ENCODE measurements at regions not wholly inside any gene's neighbourhood (a gene's known extent, or its start where the extent isn't known, plus 50 kb on each side); places are given as distances from the start of the nearest gene placed in this dataset.

DNA sequence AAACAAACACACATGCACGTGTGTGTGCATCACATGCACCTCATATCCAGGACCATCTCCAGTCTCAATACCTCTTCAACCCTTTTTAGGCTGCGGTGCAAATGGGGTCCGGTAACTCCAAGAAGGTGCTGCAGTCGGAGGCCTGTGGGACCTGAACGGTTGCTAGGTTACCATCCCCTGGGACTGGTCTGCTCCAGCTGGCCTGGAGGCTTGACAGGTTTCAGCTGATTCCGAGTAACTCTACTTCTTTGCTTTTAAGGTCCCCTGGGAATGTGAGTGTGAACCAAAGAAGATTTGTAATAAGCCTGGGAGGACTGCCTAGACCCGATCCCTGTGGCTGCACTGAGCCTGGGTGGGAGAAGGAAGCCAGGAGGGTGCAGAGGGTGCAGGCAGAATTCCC lies 117.5 kb downstream of the CCNA1 start:
- no peak for DNase-seq (ENCODE audit: low read depth, low spot score)
- H3K4me3 ChIP-seq (ENCODE audit: low read length) = no peak overlapping the region

- H3K4me3 ChIP-seq (ENCODE audit: low read length) = no peak overlapping the region
- no peak for DNase-seq (ENCODE audit: low read depth, low spot score)
Measured at GRCh38 chr13:36550177-36550576, 117.9 kb downstream of the CCNA1 start.

GRCh38 chr13:36551445-36551844 lies 119.2 kb downstream of the CCNA1 start:
- H3K4me3 ChIP-seq (ENCODE audit: low read length) = no peak overlapping the region
- no peak for DNase-seq (ENCODE audit: low read depth, low spot score)

DNA sequence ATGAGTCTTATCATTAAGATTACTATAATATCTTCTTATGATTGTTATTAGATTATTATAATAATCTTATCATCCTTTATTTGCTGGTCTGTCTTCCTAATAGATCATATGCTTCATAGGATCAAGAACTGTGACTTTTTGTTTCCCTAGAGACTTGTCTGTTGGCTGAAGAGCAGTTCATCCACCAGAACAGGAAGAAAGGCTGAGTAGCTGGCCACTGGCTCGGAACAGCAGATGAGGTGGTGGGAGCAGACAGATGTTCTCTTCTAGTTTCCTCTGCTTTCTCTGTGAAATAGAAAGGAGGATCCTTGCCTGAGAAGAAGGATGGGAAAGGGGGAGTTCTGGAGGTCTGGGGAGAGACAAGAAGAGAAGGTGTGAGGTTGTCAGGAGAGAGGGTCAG lies 120.0 kb downstream of the CCNA1 start:
- H3K4me3 ChIP-seq (ENCODE audit: low read length) = no peak overlapping the region
- DNase-seq (ENCODE audit: low read depth, low spot score) = no peak

GRCh38 chr13:36553491-36553890 lies 120.3 kb upstream of the SERTM1 start:
- no peak for DNase-seq (ENCODE audit: low read depth, low spot score)
- H3K4me3 ChIP-seq (ENCODE audit: low read length) = no peak overlapping the region

DNA sequence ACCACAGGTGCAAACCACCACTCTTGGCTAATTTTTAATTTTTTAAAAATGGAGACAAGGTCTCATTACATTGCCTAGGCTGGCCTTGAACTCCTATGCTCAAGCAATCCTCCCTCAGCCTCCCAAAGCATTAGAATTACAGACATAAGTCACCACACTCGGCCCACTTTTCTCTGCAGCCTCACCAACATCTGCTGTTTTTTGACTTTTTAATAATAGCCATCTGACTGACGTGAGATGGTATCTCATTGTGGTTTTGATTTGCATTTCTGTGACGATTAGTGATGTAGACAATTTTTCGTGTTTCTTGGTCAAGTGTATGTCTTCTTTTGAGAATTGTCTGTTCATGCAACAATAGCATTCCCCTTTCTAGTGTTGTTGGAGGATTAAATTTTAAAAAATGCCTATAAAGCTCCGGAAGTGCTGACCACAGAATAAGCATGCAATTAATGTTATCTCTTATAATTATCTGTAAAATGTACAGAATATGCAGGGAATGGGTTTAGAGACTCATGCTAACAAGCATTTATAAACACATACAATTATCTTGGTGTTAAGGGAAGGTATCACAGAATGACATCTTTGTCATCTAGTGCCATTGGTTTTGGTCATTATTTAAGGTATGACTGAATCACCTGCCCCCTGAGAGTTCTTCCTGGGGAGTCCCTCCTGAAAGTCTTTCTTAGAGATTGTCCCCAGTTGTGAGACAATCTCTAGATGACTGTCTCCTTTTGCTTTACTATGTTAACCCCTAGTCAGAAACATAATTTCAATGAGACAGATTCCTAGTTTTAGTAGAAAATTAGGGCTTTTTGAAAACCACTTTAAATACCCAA lies 118.5 kb upstream of the SERTM1 start:
- no peak overlapping the region for H3K4me3 ChIP-seq (ENCODE audit: low read length)
- no peak for DNase-seq (ENCODE audit: low read depth, low spot score)

GRCh38 chr13:36559375-36559774 lies 114.4 kb upstream of the SERTM1 start:
- DNase-seq (ENCODE audit: low read depth, low spot score) = no peak
- no peak overlapping the region for H3K4me3 ChIP-seq (ENCODE audit: low read length)

DNA sequence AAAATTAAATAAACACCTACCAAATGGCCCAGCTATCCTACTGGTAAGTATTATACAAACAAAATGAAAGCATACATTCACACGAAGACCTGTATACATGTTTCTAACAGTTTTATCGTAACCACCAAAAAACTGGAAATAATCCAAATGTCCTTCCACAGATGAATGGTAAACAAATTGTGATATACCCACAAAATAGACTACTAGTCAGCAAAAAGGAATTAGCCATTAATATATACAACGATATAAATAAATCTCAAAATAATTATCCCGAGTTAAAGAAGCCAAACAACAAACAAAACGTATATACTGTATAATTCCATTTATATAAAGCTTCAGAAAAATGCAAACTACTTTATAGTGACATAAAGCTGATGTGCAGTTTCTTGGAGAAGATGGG lies 106.3 kb upstream of the SERTM1 start:
- no peak for DNase-seq (ENCODE audit: low read depth, low spot score)
- H3K4me3 ChIP-seq (ENCODE audit: low read length) = no peak overlapping the region

DNA sequence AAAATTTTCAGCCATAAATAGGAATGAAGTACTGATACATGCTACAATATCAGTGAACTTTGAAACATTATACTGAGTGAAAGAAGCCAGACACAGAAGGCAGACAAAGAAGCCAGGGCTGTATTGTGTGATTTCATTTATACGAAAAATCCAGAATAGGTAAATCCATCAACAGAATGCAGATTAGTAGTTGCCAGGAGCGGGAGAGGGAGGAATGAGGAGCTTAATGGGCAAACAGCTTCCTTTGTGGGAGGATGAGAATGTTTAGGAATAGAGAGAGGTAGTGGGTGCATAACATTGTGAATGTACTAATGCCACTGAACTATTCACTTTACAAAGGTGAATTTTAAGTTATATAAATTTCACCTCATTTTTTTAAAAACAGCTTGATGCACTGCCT lies 103.3 kb upstream of the SERTM1 start:
- no peak overlapping the region for H3K4me3 ChIP-seq (ENCODE audit: low read length)
- DNase-seq (ENCODE audit: low read depth, low spot score) = no peak

DNA sequence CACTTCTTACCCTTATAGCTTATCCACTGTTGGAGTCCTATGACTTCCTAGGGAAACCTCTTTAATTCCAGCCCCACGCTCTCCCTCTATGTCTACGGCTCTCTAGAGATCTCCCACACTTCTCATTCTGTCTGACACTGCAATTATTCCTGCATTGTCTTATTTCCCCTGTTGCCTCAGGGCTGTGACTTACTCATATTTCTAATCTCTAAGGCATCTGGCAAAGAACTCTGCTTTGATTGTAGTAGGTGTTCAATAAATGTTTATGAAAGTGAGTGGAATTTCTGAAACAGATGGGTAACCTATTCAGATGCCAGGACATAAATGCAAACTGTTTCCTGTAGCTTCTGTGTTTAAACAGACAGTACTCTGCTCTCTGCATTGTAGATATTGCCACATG lies 102.4 kb upstream of the SERTM1 start:
- no peak for DNase-seq (ENCODE audit: low read depth, low spot score)
- H3K4me3 ChIP-seq (ENCODE audit: low read length) = no peak overlapping the region

GRCh38 chr13:36582977-36583376 lies 90.8 kb upstream of the SERTM1 start:
- no peak for DNase-seq (ENCODE audit: low read depth, low spot score)
- no peak overlapping the region for H3K4me3 ChIP-seq (ENCODE audit: low read length)

- DNase-seq (ENCODE audit: low read depth, low spot score) = no peak
- no peak overlapping the region for H3K4me3 ChIP-seq (ENCODE audit: low read length)
Measured at GRCh38 chr13:36599641-36600040, 74.2 kb upstream of the SERTM1 start.

DNA sequence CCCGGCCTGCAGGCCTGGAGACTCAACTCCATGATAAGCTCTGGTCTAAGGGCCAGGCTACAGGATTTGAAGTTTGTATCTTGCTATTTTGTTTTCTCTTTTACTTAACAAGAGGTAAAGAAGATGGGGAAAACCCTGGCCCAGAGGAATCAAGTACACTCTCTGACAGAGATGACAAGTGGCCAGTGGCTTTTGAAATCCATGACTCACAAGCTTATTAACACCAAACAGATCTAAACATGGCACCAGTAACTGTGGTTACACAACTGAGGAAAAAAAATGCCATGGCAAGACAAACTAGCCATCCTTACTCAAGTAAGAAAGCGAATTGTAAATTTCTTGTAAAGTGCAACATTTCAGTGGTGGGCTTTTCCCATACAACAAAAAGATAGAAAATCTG lies 72.6 kb upstream of the SERTM1 start:
- no peak for DNase-seq (ENCODE audit: low read depth, low spot score)
- no peak overlapping the region for H3K4me3 ChIP-seq (ENCODE audit: low read length)

DNA sequence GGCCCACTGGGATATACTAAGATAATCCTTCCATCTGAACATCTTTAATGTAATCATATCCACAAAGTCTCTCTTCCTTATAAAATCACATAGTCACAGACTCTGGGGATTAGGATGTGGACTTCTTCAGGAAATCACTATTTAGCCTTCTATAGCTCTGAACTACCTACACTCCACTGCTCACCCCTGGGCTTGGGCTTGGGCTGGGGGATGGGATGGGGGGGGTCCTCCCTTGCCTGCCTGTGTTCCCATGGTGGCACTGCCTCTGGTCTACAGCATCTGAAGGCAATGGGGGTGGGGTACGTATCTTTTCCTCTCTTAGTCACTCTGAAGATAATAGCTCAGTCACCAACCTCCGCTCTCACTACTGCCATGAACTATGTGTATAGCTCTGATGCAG lies 67.8 kb upstream of the SERTM1 start:
- no peak for DNase-seq (ENCODE audit: low read depth, low spot score)
- no peak overlapping the region for H3K4me3 ChIP-seq (ENCODE audit: low read length)

DNA sequence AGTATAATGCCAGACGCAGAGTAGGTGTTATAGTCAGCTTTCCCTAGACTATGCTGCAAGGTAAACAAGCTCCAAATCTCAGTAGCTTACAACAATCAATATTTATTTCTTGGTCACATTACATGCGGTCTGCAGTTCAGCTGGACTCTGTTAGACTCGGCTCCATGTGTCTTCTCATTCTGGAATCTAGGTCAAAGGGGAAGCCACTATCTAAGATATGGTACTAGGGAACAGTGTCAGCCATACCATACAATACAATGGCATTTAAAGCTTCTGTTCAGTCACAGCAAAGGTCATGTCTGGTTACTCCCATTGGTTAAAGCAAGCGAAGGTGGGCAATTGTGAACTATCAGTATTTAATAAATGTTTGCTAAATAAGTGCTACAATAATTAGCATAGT lies 65.3 kb upstream of the SERTM1 start:
- no peak overlapping the region for H3K4me3 ChIP-seq (ENCODE audit: low read length)
- DNase-seq (ENCODE audit: low read depth, low spot score) = no peak

DNA sequence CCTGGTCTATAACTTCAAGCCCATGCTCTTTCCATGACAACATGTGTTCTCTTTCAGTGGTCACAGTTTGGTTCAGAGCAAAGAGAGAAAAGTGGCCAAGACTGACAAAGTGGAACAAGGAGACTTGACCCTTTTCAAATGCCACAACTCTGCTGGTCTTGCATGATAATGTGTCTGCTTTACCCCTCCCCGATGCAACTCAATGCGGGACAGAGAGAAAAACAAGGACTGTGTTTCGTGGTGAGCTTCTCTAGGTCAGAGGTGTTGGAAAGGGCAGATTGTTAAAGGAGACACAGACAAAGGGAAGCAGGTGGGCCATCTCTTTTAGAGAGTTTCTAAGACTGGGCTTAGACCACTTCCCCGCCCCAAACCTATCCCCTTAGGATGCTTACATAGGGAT lies 61.6 kb upstream of the SERTM1 start:
- no peak overlapping the region for H3K4me3 ChIP-seq (ENCODE audit: low read length)
- no peak for DNase-seq (ENCODE audit: low read depth, low spot score)

- DNase-seq (ENCODE audit: low read depth, low spot score) = no peak
- H3K4me3 ChIP-seq (ENCODE audit: low read length) = no peak overlapping the region
Measured at GRCh38 chr13:36616706-36617105, 57.1 kb upstream of the SERTM1 start.

DNA sequence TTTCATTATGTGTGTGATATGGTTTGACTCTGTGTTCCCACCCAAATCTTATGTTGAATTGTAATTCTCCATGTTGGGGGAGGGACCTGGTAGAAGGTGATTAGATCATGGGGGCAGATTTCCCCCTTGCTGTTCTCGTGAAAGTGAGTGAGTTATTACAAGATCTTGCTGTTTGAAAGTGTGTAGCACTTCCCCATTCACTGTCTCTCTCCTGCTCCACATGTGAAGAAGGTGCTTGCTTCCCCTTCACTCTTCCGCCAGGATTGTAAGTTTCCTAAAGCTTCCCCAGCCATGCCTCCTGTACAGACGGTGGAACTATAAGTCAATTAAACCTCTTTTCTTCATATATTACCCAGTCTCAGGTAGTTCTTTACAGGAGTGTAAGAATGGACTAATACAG lies 54.3 kb upstream of the SERTM1 start:
- no peak overlapping the region for H3K4me3 ChIP-seq (ENCODE audit: low read length)
- no peak for DNase-seq (ENCODE audit: low read depth, low spot score)
